IPS-NIHi7 (cell line): ENCODE measurements at regions not wholly inside any gene's neighbourhood (a gene's known extent, or its start where the extent isn't known, plus 50 kb on each side); places are given as distances from the start of the nearest gene placed in this dataset.
A peak's percentile ranks its signal among the peaks of the same experiment; 100 is the strongest.
"Not testable (repeated sequence)": the region's sequence is repeated elsewhere in the genome, so short reads cannot be mapped to it uniquely, and the experiment has no call there.

Experiments used
- DNase-seq: peaks from one replicate; pipeline ENCODE4 v3.0.0; 2012; ENCODE audit warnings: mixed read lengths; ENCODE audit errors: extremely low spot score

DNA sequence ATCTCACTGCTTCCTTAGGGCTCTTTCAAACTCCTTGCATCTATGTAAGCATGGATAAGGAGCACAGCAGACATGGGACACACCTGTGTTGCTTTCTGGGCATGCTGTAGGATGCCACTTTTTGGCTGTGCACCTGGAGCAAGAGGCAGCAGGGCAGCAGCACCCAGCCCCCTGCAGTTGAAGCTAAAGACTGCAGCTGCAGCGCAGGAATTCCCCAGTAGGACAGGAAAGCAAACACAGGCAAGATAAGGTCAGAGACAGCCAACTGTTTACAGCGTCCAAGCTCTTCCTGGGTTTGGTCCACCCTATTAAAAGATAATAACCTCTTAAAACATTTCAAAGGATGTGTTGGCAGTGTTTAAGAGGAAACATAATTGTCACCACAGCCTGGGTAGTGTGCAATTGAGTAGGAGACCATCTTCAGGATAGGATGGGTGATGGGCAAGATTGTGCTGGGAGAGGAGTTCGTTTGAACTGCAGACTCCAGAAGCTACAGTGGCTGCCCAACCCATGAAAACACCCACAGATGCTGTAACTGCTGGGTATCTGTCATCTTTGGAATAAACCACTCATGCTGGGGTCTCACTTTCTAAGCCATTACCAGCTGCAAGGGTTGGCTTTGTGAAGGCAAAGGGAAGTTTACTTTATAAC is 242.3 kb upstream of the PLGLB1 start:
- not testable (repeated sequence) for DNase-seq

DNA sequence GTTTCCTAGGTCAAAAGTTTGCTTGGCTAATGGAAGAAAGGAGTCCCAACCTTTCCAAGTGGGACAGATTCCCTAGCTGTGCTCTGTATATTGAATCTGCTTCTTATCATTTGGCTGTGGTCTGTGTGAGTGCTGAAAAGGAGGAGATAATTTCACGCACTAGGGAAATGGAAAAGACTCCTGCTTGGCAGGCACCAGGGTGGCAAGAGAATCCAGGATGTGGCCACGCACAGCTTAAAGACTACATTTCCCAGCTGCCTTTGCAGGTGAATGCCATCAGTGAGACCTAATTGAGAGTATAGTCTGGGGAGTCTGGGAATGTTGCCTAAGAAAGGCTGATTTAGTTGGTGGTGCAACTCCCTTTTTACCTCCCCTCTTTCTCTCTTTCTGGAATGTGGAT is 253.5 kb upstream of the PLGLB1 start:
- not testable (repeated sequence) for DNase-seq

DNA sequence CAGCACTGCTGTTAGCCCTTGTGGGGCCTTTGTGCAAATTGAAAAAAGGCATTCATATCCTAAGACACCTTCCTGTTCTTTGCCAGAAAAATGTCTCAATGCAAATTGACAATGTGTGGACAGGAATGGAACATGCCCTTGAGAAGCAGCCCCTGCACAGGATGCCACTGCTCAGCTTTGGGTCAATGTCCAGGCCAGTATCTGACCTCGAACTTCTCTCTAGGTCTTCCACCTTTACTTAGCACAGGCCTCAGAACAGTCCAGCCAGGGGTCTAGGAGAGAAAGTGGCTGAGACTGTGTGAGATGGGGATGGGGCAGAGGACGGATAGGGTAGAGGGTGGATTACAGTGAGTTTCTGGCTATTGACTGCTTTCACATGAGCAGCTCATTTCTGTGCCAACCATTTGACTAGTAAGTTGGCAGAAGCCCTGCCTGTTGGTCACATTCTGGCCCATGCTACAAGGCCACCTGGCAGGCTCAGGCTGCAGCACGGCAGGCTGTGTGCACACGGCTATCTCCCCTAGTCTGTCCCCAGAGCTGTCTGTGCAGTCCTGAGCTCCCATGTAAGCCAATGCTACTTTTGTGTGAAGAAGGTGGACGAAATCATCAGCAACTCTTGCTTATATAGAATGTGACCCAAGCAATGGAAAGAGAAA is 254.5 kb upstream of the PLGLB1 start:
- DNase-seq = not testable (repeated sequence)

DNA sequence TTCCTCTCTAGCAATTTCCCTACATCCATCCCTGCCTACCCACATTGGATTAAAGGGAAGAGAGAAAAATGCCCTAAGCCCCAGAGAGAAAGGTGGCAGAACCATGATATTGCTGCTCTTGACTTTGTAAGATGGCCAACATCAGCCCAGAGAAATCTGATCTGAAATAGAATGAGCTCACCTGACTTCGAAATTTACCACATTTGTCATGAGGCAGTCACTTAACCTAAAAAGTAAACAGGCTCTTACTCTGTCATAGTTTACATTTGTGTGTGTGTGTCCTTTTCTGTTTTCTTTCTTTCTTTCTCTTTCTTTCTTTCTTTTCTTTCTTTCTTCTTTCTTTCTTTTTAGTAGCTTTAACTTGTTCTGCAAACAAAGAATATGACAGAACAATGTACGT is 255.0 kb upstream of the PLGLB1 start:
- DNase-seq = not testable (repeated sequence)

DNA sequence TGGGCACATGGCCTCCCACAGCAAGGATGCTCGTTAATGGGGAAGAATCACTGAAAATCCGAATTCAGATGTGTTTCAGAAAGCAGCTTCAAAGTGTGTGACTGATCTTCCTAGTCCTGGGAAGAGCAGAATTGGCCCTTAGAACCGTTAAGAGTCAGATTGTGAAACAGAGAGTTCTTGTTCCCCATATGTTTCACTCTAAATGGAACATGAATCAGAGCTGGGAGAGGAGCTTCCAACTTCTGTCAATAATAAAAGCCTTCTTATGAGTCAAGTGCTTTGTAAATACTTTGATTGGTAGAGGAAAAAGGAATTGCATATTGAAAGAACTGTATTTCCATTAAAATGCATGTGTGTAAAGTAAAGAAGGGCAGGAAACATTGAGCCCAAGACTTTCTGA is 256.1 kb upstream of the PLGLB1 start:
- not testable (repeated sequence) for DNase-seq

DNA sequence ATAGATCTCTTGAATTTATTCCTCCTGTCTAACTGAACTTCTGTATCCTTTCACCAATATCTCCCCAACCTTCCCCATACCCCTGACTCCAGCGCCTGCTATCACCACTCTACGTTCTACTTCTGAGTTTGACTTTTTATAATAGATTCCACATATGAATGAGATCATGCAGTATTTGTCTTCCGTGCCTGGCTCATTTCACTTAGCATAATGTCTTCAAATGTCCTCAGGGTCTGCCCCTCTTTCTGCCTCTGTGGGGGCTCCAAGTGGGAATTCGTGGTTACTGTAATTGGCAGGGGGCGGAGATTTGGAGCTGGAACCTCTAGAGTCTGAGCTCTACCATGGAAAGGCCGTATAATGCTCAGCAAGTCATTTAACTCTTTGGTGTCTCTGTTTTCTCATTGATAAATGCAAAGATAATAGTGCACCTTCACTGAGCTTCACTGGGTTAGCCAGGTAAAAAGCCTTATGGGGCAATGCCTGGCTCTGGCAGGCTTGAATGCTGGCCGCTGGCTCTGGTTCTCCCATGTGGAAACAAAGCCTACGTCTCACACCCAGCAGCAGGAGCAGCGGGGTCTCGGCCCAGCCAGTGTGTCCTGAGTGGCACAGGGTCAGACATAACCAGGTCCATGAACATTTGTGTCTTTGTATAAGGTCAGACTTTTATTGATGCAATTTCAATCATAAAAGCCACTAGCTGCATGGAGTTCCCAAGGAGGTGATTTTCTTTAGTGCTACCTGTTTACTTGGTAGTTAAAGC is 259.1 kb upstream of the PLGLB1 start:
- DNase-seq = not testable (repeated sequence)

DNA sequence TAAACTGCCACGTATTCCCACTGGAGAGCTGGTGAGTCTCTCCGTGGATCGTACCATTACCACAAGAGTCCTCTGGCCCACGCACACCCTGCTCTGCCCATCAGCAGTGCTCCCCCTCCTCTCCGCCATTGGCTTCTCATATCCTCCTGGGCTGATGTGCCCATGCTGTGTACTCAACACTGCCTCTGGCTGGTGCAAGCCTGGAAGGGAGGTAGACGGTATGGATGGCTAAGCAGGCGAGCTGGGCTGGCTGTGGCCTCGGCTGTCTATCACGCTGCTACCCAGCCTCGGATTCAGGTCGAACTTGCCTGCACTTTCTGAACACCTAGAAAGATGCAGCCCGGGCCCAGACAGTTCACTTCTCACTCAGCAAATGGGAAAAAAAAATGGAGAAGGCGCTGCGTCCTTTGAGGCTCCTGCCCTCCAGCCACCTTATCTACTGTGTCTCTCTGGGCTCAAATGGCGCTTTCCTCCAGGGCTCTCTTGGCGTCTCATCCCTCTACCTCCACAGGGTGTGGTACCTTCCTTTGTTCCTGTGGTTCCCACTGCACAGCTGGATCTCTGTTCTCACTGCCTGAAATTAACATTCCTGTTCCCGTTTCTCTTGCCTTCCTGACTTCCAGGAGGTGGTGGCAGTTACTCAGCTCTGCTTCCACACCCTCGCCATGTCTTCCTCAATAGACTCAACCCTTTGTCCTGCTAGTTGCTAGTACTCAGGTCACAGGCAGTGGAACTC is 262.3 kb upstream of the PLGLB1 start:
- DNase-seq = peak; percentile 7

DNA sequence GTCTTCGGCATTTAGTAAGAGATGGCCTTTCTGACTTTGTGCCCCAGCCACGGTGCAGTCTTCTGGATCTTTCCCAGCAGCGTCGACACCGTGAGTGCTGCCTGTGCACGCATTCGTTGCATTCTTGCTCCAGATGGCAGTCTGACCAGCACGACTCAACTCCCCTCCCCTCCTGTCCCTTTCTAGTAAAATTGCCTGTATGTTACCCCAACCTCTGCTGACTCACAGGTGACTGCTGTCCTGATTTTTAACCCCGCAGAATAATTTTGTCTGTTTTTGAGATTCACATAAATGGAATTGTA is 262.8 kb upstream of the PLGLB1 start:
- DNase-seq = not testable (repeated sequence)

DNA sequence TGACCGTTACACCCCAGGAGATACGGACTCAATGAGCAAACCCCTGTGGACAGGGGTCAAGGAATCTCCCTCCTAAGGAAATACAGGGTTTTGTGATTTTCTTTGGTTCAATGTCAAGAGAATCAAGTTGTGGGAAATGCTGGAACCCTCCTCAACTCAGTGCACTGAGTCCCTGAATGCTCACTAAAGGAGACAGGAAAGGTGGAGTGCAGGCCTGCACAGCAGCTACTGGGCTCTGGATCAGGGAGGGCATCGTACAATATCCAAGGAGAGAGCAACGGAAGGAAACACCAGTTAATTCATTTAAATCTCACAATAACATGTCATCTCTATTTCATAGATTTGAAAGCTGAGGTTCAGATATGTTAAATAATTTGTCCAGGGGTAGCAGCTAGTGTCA is 263.5 kb upstream of the PLGLB1 start:
- not testable (repeated sequence) for DNase-seq

DNA sequence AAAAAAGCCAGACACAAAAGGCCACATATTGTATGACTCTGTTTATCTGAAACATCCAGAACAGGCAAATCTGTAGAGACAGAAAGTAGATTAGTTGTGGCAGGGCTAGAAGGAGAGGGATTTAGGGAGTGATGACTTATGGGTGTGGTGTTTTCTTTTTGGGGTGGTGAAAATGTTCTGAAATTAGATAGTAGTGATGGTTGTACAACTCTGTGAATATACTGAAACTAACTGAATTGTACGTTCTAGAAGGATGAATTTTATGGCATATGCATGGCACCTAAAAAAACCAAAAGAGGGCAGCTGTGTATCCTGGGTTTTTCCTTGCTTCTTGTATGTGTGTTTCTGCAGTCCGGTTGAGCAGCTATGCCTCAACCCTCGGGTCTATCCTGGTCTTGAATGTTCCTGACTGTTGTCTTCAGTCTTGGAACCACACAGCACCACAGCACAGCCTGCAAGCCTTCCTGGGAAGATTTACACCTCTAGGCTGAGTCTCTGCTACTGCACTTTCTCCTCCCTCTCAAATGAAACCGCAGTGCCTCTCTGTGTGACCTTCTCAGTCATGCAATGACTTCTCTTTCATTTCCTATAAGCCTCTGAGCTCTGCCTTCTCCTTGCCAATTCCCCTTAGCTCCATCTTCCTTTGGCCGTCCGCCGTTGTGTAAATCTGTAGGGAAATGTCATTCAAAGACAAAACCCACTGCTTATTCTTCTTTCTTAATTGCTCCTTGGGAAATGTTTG is 269.1 kb upstream of the PLGLB1 start:
- peak; percentile 1 for DNase-seq

DNA sequence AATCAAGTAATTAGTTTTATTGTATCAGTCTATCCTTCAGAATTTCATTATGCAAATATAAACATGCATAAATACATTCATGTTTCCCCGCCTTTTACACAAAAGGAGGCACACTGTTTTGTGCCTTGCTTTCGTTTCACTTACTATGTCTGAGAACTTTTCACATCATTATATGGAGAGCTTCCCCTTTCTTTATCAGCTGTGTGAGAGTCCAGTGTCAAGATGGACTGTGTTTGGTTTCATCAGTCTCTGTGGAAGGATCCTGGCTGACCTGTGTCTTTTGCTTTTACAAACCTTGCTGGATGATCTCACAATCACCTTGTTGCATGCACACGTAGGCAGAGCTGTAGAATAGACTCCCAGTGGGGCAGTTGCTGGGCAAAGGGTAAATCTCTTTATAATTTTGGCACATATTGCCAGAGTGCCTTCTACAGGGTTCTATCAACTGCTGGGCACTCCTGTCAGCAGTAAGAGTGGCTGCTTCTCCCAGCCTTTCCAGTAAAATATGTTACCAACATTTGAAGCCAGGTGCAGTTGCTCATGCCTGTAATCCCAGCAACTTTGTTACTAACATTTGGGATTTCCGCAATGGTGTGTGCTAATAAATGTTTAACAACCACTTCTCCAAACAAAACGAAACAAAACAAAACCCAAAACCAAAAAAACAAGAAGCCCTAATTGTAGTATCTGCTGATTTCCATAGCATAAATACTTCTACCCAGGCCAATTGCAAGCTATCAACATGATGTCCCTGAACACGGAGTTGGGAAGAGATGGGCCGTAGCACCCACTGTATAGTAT is 270.0 kb upstream of the PLGLB1 start:
- DNase-seq = not testable (repeated sequence)

DNA sequence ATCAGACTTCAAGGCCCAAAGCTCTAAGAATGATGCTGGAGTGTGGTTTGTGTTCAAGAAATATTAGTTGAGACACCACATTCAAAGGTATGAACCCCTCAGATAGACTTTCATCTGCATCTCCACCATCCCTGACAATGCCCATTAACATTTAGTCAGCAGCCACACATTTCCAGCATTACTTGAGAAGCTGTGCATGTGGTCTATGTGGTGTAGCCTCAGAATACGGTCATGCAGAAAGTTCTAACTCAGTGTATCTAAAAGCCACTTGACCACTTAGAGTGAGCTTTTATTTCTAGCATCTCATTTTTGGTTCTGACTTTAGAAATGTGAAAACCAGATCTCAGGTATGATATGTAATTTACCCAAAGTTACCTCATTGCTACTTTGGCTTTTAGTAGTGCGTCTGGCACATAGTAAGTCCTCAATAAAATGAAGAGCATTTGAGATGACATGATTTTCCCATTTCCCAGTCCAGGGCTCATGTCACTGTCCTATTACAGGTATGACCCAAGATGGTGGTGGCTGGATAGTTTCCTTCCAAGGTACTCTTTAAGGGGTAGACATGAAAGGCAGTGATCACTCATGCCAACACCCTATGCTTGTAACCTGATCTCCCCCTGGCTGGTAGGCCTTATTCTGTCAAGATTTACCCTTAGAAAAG is 272.4 kb upstream of the PLGLB1 start:
- not testable (repeated sequence) for DNase-seq

DNA sequence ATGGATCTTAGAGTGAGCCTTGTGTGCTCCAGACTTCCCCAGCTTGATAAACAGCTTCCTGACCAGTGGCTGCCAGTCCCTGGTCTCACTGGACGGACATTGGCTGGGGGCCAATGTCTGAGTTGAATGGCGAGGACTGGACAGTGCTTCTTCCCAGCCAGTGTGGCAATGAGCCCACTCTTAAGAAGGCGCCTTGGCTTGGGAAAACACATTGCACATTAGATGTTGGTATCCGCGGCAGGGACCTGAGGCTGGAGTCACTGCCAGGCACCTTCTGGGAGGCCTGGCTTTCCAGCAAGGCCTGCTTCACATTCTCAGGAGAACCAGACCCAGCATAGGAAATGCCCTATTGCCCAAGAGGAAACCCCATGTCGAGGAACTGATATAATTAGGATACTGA is 273.5 kb upstream of the PLGLB1 start:
- DNase-seq = peak; percentile 0

DNA sequence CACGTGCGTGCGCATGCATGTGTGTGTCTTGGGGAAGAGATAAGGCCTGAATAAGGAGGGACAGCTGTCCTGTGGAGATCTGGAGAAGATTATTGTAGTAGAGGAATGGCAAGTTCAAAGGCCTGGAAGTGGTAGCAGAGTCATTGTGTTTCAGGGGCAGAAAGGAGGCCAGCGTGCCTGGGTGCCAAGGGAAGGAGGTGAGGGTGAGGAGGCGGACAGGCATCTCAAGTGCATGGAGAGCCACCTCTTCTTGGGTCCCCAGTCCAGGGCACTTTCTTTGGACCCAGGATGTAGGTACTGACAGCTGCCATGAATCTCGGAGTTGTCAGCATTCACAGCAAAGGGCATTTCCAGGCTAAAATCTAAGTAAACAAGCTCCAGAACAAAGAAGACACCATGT is 279.7 kb upstream of the PLGLB1 start:
- DNase-seq = not testable (repeated sequence)

DNA sequence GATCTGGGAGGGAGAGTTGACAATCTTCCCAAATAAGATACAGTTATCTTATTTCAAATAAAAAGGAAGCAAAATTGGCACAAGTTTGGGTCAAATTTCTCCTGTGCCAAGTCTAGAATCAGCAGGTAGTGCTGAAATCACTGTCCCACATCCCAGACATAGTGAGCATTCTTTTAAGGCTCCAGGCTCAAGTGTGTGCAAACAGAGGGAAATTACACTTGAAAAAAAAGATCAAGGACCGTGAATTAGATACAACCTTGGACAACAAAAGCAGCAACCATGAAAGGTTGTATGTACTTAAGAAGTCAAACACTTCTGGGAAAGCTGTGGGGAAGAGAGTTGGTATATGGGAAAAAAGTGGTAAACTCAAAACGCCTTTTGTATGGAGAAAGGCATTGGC is 280.2 kb upstream of the PLGLB1 start:
- DNase-seq = not testable (repeated sequence)

DNA sequence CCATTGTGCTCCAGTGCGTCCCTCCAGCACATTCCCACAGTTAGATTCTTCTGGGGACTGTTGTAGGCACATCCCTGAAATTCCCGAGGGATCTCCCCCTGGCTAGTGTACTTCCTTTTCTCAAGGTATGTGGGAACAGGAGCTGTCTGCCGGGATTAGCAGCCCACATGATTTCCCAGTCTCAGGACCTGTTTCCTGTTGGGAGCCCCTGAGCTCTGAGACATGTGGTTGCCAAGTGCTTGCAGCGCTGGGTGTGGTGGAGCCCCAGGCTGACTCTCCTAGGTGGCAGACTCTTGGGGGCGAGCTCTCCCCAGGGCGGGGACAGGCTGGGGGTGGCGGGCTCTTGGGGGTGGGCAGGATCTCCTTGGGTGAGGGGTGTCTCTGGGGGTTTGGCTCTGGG is 287.0 kb upstream of the PLGLB1 start:
- DNase-seq = not testable (repeated sequence)

DNA sequence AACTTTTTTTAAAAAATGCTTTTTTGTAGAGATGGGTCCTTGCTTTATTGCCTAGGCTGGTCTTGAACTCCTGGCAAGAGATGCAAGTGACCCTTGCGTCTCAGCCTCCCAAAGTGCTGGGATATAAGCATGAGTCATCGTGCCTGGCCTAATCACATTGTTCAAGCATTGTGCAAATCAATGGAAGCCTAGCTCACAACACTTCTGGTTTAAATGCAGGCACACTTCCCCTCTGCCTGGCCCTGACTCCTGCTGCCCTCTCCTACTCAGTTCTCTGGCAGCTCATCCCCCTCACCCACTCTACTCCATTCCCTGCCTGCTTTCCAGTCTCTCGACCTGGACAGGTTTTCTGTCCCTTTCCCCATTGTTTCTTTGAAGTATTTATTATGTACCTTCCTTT is 288.1 kb upstream of the PLGLB1 start:
- not testable (repeated sequence) for DNase-seq

DNA sequence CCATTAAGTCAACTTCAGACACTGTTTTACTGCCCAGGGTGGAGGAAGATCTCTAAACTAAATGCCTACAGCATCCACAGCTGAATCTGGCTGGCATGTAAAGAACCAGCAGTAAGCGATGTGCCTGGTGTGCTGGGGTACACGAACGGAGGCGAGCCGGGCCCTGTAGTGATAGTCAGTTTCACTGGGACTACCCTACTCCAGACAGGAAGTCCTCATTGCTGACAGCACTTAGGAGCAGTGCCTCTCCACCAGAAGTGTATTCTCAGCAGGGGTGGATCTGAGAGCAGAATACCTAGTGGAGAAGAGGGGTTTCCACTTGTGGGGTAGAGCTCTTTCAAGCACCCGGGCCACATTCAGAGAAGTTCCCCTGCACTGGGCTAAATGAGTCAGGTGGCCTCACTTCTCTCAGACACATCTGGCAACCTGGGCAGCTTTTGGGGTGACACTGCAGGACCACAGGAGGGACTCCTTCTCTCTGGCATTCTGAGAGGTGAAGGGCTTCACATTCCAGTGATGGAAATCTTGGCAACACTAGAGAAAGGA is 290.3 kb upstream of the PLGLB1 start:
- not testable (repeated sequence) for DNase-seq

DNA sequence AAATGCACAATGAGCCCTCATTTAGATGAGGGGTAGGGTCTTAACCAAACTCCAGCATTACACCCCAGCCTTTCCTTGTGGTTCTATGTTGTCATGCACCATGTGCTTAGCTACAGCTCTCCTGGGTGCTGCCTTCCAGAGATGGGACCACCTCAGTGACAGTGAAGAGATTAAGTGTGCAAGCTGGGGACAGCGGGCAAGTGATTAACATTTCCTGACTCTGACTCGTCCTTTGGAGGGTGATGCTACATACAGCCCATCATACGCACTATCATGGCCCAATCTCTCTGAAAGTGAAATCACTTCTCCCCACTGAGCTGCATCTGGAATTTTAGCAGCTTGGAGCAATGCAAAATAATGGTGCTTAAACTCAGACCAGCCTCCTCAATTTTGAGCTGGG is 293.0 kb upstream of the PLGLB1 start:
- DNase-seq = not testable (repeated sequence)
